ENCODE measurements at regions not wholly inside any gene's neighbourhood (a gene's known extent, or its start where the extent isn't known, plus 50 kb on each side); places are given as distances from the start of the nearest gene placed in this dataset.

- POLR2A ChIA-PET, result no interaction called here
- in situ Hi-C loops (cut with HindIII; ENCODE audit: extremely low pct_ligation_motif_present, low pct_unique_long_range_greater_than_20kb), result no loop called here
- Histone ChIP-seq H3K4me2 (ENCODE audit: low read depth, low read length) (no peak overlapping the region), H3K4me3 (replicated peaks in 1 of 3; ENCODE audit: insufficient read depth in 1 of 3, low read depth in 2 of 3, low read length in 3 of 3) (no peak overlapping the region), H3K27ac (ENCODE audit: extremely low read length, insufficient read depth, low read length) (no peak overlapping the region), H3K9me3 (ENCODE audit: low read length) (no peaks in the 10 kb centered on the region), H2AFZ (ENCODE audit: low read length) (no peak overlapping the region), H4K20me1 (ENCODE audit: insufficient read depth, low read length) (no peaks in the 10 kb centered on the region), H3K4me1 (ENCODE audit: insufficient read depth, low read length) (no peaks in the 10 kb centered on the region), H3K36me3 (replicated peaks in 1 of 2; ENCODE audit: control insufficient read depth in 1 of 2, insufficient read depth in 2 of 2, low read length in 2 of 2) (no peaks in the 10 kb centered on the region), H3K27me3 (ENCODE audit: control insufficient read depth in 1 of 2, insufficient read depth in 2 of 2, low read length in 2 of 2) (no peaks in the 10 kb centered on the region), H3K79me2 (ENCODE audit: insufficient read depth, low read length) (no peaks in the 10 kb centered on the region), H3K9ac (ENCODE audit: insufficient read depth, low read depth, low read length) (no peak overlapping the region)
- DNase-seq (ENCODE audit: low spot score) (no peak), ATAC-seq (no peak), FAIRE-seq (no peak)
- BruUV-seq (replicated peaks), result no TSS peak
- CTCF ChIA-PET (ENCODE audit: low intra/inter-chr PET ratio, low total read pairs), result no interaction called here
- 3% methylated on average over 4 of the region's 4 CpGs for WGBS (ENCODE audit: low lambda C conversion rate)
- intact Hi-C loops (cut with micrococcal nuclease; ENCODE audit: unreplicated experiment), result no loop called here
- TF ChIP-seq ZBTB40 (IDR thresholded peaks at IDR 0.05) (peak; percentile 52), ZBTB40 (CRISPR knock-in tag; IDR thresholded peaks at IDR 0.05) (no peak), PHF20 (CRISPR knock-in tag; IDR thresholded peaks at IDR 0.05) (no peak), ZNF407 (CRISPR knock-in tag; IDR thresholded peaks at IDR 0.05; ENCODE audit: not compliant biosample characterization) (no peak)
Observed at GRCh38 chrX:139178980-139179379, 351.6 kb upstream of the F9 start.

Measured in HepG2 (cell line).